SK-N-MC (cell line): ENCODE measurements at regions not wholly inside any gene's neighbourhood (a gene's known extent, or its start where the extent isn't known, plus 50 kb on each side); places are given as distances from the start of the nearest gene placed in this dataset.
"Not testable (repeated sequence)": the region's sequence is repeated elsewhere in the genome, so short reads cannot be mapped to it uniquely, and the experiment has no call there.

Source experiments
- DNase-seq: peaks from one replicate; pipeline ENCODE4 v3.0.0-alpha.2; 2011; ENCODE audit warnings: low read depth, low spot score
- H3K27ac ChIP-seq: fragments of 200-600 bp; sonication (generic); 2 replicates; pipeline ENCODE4 v1.5.1; 2016; ENCODE audit warnings: mixed run types
- H3K36me3 ChIP-seq: fragments of 200-600 bp; sonication (generic); 2 replicates; pipeline ENCODE4 v1.6.1; 2017; ENCODE audit warnings: antibody characterized with exemption, low read length, mixed read lengths; ENCODE audit not compliant: insufficient read depth
- H3K4me3 ChIP-seq: fragments of 200-600 bp; sonication (generic); 2 replicates; pipeline ENCODE4 v1.5.1; 2016
- H3K9ac ChIP-seq: fragments of 200-600 bp; sonication (generic); 2 replicates; pipeline ENCODE4 v1.8.0; 2017; ENCODE audit warnings: mixed run types, mixed read lengths; ENCODE audit not compliant: insufficient read length
- H3K9me3 ChIP-seq: fragments of 200-600 bp; sonication (generic); 2 replicates; pipeline ENCODE4 v1.6.1; 2017; ENCODE audit warnings: low read depth, mild to moderate bottlenecking, antibody characterized with exemption, low read length, moderate library complexity, mixed read lengths
- EZH2 ChIP-seq: fragments of 200-600 bp; sonication (generic); IDR thresholded peaks from one replicate; pipeline ENCODE4 v1.6.1; 2017; ENCODE audit warnings: antibody characterized with exemption
- FOXP2 ChIP-seq: optimal IDR thresholded peaks from 2 replicates; pipeline ENCODE3; 2011; ENCODE audit warnings: mild to moderate bottlenecking, moderate library complexity; ENCODE audit not compliant: insufficient read depth; ENCODE audit errors: extremely low read length, control extremely low read depth
- POLR2AphosphoS5 ChIP-seq: IDR thresholded peaks from 2 replicates; pipeline ENCODE4 v1.6.1; 2012; ENCODE audit warnings: mild to moderate bottlenecking, low read depth, low read length, borderline replicate concordance

- H3K9ac ChIP-seq: no peak overlapping the region
- TF ChIP-seq FOXP2 (no peak), EZH2 (no peak), POLR2AphosphoS5 (no peak)
- no peak overlapping the region for H3K27ac ChIP-seq
- no peak overlapping the region for H3K4me3 ChIP-seq
- H3K36me3 ChIP-seq: no peaks in the 10 kb centered on the region
- H3K9me3 ChIP-seq: no peaks in the 10 kb centered on the region
- no peak for DNase-seq
Measured at GRCh38 chr12:93984005-93984404, 164.4 kb upstream of the PLXNC1 start.

GRCh38 chr12:93989949-93990348 is 158.4 kb upstream of the PLXNC1 start:
- TF ChIP-seq EZH2 (no peak), POLR2AphosphoS5 (no peak)
- Histone ChIP-seq H3K36me3 (no peaks in the 10 kb centered on the region), H3K4me3 (no peak overlapping the region), H3K27ac (no peak overlapping the region), H3K9ac (no peak overlapping the region), H3K9me3 (no peaks in the 10 kb centered on the region)
- DNase-seq: no peak

GRCh38 chr12:93990832-93991803 is 157.3 kb upstream of the PLXNC1 start:
- Histone ChIP-seq H3K27ac (no peak overlapping the region), H3K4me3 (no peak overlapping the region), H3K9ac (no peak overlapping the region), H3K36me3 (no peaks in the 10 kb centered on the region), H3K9me3 (no peaks in the 10 kb centered on the region)
- DNase-seq: no peak
- TF ChIP-seq POLR2AphosphoS5 (no peak), EZH2 (no peak), FOXP2 (no peak)

GRCh38 chr12:93991829-93992461 is 156.4 kb upstream of the PLXNC1 start:
- no peak overlapping the region for H3K9ac ChIP-seq

GRCh38 chr12:93994721-93995120 is 153.7 kb upstream of the PLXNC1 start:
- H3K9ac ChIP-seq: no peak overlapping the region
- no peaks in the 10 kb centered on the region for H3K36me3 ChIP-seq
- no peak overlapping the region for H3K27ac ChIP-seq
- H3K9me3 ChIP-seq: no peaks in the 10 kb centered on the region
- no peak overlapping the region for H3K4me3 ChIP-seq
- TF ChIP-seq POLR2AphosphoS5 (no peak), EZH2 (no peak), FOXP2 (no peak)
- no peak for DNase-seq

More at GRCh38 chr12:93991829-93992461, 156.4 kb upstream of the PLXNC1 start:
- H3K4me3 ChIP-seq: no peak overlapping the region
- H3K27ac ChIP-seq: no peak overlapping the region
- TF ChIP-seq EZH2 (no peak), FOXP2 (no peak), POLR2AphosphoS5 (no peak)
- no peak for DNase-seq
- no peaks in the 10 kb centered on the region for H3K9me3 ChIP-seq
- no peaks in the 10 kb centered on the region for H3K36me3 ChIP-seq

GRCh38 chr12:93996321-93996720 is 152.1 kb upstream of the PLXNC1 start:
- H3K36me3 ChIP-seq: no peaks in the 10 kb centered on the region

GRCh38 chr12:94001691-94002090 is 146.7 kb upstream of the PLXNC1 start:
- no peak for DNase-seq
- Histone ChIP-seq H3K9me3 (no peaks in the 10 kb centered on the region), H3K27ac (no peak overlapping the region), H3K9ac (no peak overlapping the region), H3K36me3 (no peaks in the 10 kb centered on the region), H3K4me3 (no peak overlapping the region)
- no peak for TF ChIP-seq FOXP2
- TF ChIP-seq EZH2: no peak
- TF ChIP-seq POLR2AphosphoS5: no peak

More at GRCh38 chr12:93996321-93996720, 152.1 kb upstream of the PLXNC1 start:
- no peak for DNase-seq
- TF ChIP-seq EZH2: no peak
- no peak for TF ChIP-seq FOXP2
- TF ChIP-seq POLR2AphosphoS5: no peak
- Histone ChIP-seq H3K9ac (no peak overlapping the region), H3K27ac (no peak overlapping the region), H3K9me3 (no peaks in the 10 kb centered on the region), H3K4me3 (no peak overlapping the region)

- H3K27ac ChIP-seq, H3K9ac ChIP-seq, H3K36me3 ChIP-seq, DNase-seq, H3K4me3 ChIP-seq, H3K9me3 ChIP-seq: not testable (repeated sequence)
Measured at GRCh38 chr12:94002925-94003324, 145.5 kb upstream of the PLXNC1 start.

GRCh38 chr12:94007833-94008232 is 140.5 kb upstream of the PLXNC1 start:
- not testable (repeated sequence) for H3K9ac ChIP-seq, H3K36me3 ChIP-seq, H3K4me3 ChIP-seq, H3K9me3 ChIP-seq, DNase-seq, H3K27ac ChIP-seq
